Stimulated activated CD8-positive, alpha-beta memory T cell treated with anti-CD3 and anti-CD28 coated beads, Interleukin-4, amount 100 ng/mL, for 24 hours (primary cell): ENCODE measurements at regions not wholly inside any gene's neighbourhood (a gene's known extent, or its start where the extent isn't known, plus 50 kb on each side); places are given as distances from the start of the nearest gene placed in this dataset.

Source experiments
- DNase-seq: peaks from one replicate; pipeline ENCODE4 v3.0.0-alpha.2; 2020; ENCODE audit warnings: low read depth

- DNase-seq = no peak
Observed at GRCh38 chr1:212225871-212226302, 59.3 kb upstream of the PPP2R5A start.

- DNase-seq = no peak
Observed at GRCh38 chr1:212226467-212226866, 58.7 kb upstream of the PPP2R5A start.

- no peak for DNase-seq
Observed at GRCh38 chr1:212228076-212228475, 57.1 kb upstream of the PPP2R5A start.

- DNase-seq = no peak
Observed at GRCh38 chr1:212228591-212229119, 56.6 kb upstream of the PPP2R5A start.

- no peak for DNase-seq
Observed at GRCh38 chr1:212229654-212230053, 55.6 kb upstream of the PPP2R5A start.

GRCh38 chr1:212230329-212230728 is 54.9 kb upstream of the PPP2R5A start:
- DNase-seq = no peak

GRCh38 chr1:212231372-212231771 is 53.8 kb upstream of the PPP2R5A start:
- DNase-seq = no peak

GRCh38 chr1:212232090-212232489 is 53.1 kb upstream of the PPP2R5A start:
- no peak for DNase-seq

GRCh38 chr1:212233321-212233720 is 51.9 kb upstream of the PPP2R5A start:
- no peak for DNase-seq

GRCh38 chr1:212234431-212235395 is 50.5 kb upstream of the PPP2R5A start:
- DNase-seq = peak; percentile 19
